Lung (tissue), 11 donors: ENCODE measurements at regions not wholly inside any gene's neighbourhood (a gene's known extent, or its start where the extent isn't known, plus 50 kb on each side); places are given as distances from the start of the nearest gene placed in this dataset.

Experiments
- ATAC-seq: fragments of 200-7000 bp; cut with Tn5 transposase; one replicate; pipeline ENCODE4 v1.9.1; 2020; ENCODE audit warnings: moderate number of reproducible peaks; ENCODE audit not compliant: insufficient read depth, low FRiP score
- DNase-seq, 3 donors: peaks; one replicate each; pipeline ENCODE4 v3.0.0-alpha.2; 2013 to 2017
- H3K27ac ChIP-seq, 2 donors: one replicate each; pipeline ENCODE4 v1.5.1; 2013; ENCODE audit warnings: mild to moderate bottlenecking in 2 of 2, moderate library complexity in 2 of 2, control low read depth in 1 of 2, inconsistent platforms in 1 of 2, low read depth in 1 of 2, low read length in 1 of 2
- H3K27me3 ChIP-seq, 3 donors: one replicate each; pipeline ENCODE4 v1.5.1; 2013; ENCODE audit warnings: low read length in 2 of 3; ENCODE audit not compliant: control insufficient read depth in 3 of 3, insufficient read depth in 3 of 3
- H3K36me3 ChIP-seq, 4 donors: one replicate each; pipeline ENCODE4 v1.5.1; 2013; ENCODE audit warnings: low read length in 4 of 4, mild to moderate bottlenecking in 1 of 4, moderate library complexity in 1 of 4; ENCODE audit not compliant: control insufficient read depth in 4 of 4, insufficient read depth in 4 of 4
- H3K4me1 ChIP-seq, 5 donors: one replicate each; pipeline ENCODE4 v1.5.1; 2013; ENCODE audit warnings: low read length in 5 of 5, mild to moderate bottlenecking in 2 of 5, moderate library complexity in 1 of 5; ENCODE audit not compliant: control insufficient read depth in 5 of 5, insufficient read depth in 5 of 5
- H3K4me3 ChIP-seq: one replicate; pipeline ENCODE4 v1.5.1; 2013; ENCODE audit warnings: mild to moderate bottlenecking, control low read depth, moderate library complexity
- H3K9ac ChIP-seq, 2 donors: one replicate each; pipeline ENCODE4 v1.5.1; 2013; ENCODE audit warnings: low read length in 2 of 2, control low read depth in 1 of 2; ENCODE audit not compliant: insufficient read depth in 1 of 2
- H3K9me3 ChIP-seq, 4 donors: one replicate each; pipeline ENCODE4 v1.5.1; 2013; ENCODE audit warnings: low read length in 3 of 4, mild to moderate bottlenecking in 1 of 4, moderate library complexity in 1 of 4; ENCODE audit not compliant: control insufficient read depth in 4 of 4, insufficient read depth in 3 of 4
- CTCF ChIP-seq: IDR thresholded peaks from 2 replicates; pipeline ENCODE4 v1.5.1; 2012; ENCODE audit warnings: mild to moderate bottlenecking; ENCODE audit errors: control extremely low read depth, extremely low read depth
- WGBS, 2 donors: extraction: QIAGEN DNeasy Blood & Tissue Kit; methylation state at CpG; one replicate each; pipeline ENCODE4 v1.1.7; 2013; 5-methylcytosine and 5-hydroxymethylcytosine counted together
- donor health status: control.
- donor health status: control.
- donor health status: Bipolar disorder and iron deficiency.
- donor health status: healthy.
- donor health status: DM: yes; HTN: yes; CAD: no.

DNA sequence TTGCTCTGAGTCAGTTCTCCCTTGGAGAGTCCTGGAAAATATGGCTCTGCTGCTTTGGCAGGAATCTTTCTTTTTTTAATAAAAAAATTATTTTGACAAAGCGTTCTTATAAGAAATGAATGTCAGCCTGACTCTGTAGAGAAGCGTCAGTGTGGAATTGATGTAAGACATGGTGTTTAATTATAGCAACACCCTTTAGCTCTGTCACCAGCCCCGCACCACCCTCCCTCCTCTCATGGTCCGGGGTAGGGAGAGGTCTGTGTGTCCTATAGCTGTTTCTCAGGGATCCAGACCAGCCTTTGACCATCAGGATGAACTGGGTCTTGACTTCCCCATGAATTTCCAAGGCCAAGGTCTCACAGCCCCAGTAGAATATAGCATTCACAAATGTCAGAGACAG lies 120.6 kb downstream of the CHST1 start:
- no peaks in the 10 kb centered on the region for H3K36me3 ChIP-seq
- H3K9ac ChIP-seq: no peak overlapping the region
- no peak for TF ChIP-seq CTCF
- H3K27me3 ChIP-seq: peaks cover 0 to 5% (median 0%) of the 10 kb centered on the region in 3 donors
- no peaks in the 10 kb centered on the region for H3K9me3 ChIP-seq
- ATAC-seq (no peak), DNase-seq (no peak)
- H3K27ac ChIP-seq: no peak overlapping the region
- WGBS, 2 donors: 79 to 84% methylated on average over 4 of the region's 4 CpGs
- peaks cover 0 to 2% (median 0%) of the 10 kb centered on the region in 5 donors for H3K4me1 ChIP-seq
- no peak overlapping the region for H3K4me3 ChIP-seq

DNA sequence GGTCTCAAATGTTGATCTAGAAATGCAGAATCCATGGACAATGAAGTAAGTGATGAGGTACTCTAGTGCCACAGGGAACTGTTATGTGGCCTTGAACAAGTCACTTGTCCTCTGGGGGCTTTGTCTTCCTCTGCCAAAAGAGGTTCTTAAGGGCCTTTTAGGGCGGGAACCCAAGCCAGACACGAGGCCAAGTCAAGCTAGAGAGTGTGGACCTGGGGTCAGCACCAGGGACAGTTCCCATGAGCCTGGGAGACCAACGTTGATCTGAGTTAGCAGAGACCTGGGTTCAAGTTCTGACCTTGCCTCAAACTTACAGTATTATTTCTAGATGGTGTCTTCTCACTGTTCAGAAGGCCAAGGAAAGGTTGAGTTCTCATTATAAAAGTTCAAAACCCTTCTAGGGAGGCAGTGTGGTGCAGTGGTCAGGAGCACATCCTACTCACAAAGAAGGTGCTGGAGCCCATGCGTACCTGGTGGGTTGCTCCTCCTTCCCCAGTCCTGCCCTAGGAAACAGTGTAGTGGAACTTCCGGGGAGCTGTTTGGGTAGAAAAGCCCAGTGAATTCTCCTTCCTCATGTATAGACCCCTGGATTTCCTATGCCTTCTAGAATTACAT lies 121.5 kb downstream of the CHST1 start:
- no peak for ATAC-seq

GRCh38 chr11:45543081-45543480 lies 122.3 kb downstream of the CHST1 start:
- Histone ChIP-seq H3K9ac (no peak overlapping the region), H3K27me3 (peaks cover 0 to 8% (median 0%) of the 10 kb centered on the region in 3 donors), H3K4me3 (no peak overlapping the region), H3K27ac (no peak overlapping the region), H3K4me1 (peaks cover 0 to 2% (median 0%) of the 10 kb centered on the region in 5 donors), H3K9me3 (no peaks in the 10 kb centered on the region), H3K36me3 (no peaks in the 10 kb centered on the region)
- no peak for TF ChIP-seq CTCF
- DNase-seq (no peak), ATAC-seq (no peak)
- WGBS, 2 donors: 90 to 95% methylated on average over 2 of the region's 2 CpGs

More for the DNA sequence above, 121.5 kb downstream of the CHST1 start:
- Histone ChIP-seq H3K27ac (no peak overlapping the region), H3K4me1 (peaks cover 0 to 2% (median 0%) of the 10 kb centered on the region in 5 donors), H3K9me3 (no peaks in the 10 kb centered on the region), H3K4me3 (no peak overlapping the region), H3K36me3 (no peaks in the 10 kb centered on the region), H3K9ac (no peak overlapping the region), H3K27me3 (peaks cover 0 to 8% (median 0%) of the 10 kb centered on the region in 3 donors)
- no peak for TF ChIP-seq CTCF
- DNase-seq: peak in 2 of 3 donors; percentile 25 to 59
- 40 to 41% methylated on average over 5 of the region's 5 CpGs for WGBS, 2 donors
